HG03095 (cell line): ENCODE measurements at regions not wholly inside any gene's neighbourhood (a gene's known extent, or its start where the extent isn't known, plus 50 kb on each side); places are given as distances from the start of the nearest gene placed in this dataset.

ENCODE experiments used
- ATAC-seq: cut with Tn5 transposase; IDR thresholded peaks from one replicate; pipeline ENCODE4 v1.9.1; 2021; ENCODE audit warnings: moderate library complexity; ENCODE audit not compliant: unreplicated experiment

- no peak for ATAC-seq
Measured at GRCh38 chr4:117324851-117325491, 239.6 kb upstream of the TRAM1L1 start.

- no peak for ATAC-seq
Measured at GRCh38 chr4:117326091-117326490, 240.7 kb upstream of the TRAM1L1 start.

- no peak for ATAC-seq
Measured at GRCh38 chr4:117327491-117327890, 242.1 kb upstream of the TRAM1L1 start.

GRCh38 chr4:117328333-117328732 is 243.0 kb upstream of the TRAM1L1 start:
- no peak for ATAC-seq

- ATAC-seq = no peak
Measured at GRCh38 chr4:117331817-117332216, 246.4 kb upstream of the TRAM1L1 start.

GRCh38 chr4:117334451-117335188 is 249.2 kb upstream of the TRAM1L1 start:
- ATAC-seq = no peak

- no peak for ATAC-seq
Measured at GRCh38 chr4:117357437-117357836, 272.1 kb upstream of the TRAM1L1 start.

- ATAC-seq = no peak
Measured at GRCh38 chr4:117357866-117358265, 272.5 kb upstream of the TRAM1L1 start.

- no peak for ATAC-seq
Measured at GRCh38 chr4:117370944-117371668, 285.7 kb upstream of the TRAM1L1 start.

GRCh38 chr4:117375101-117375500 is 289.7 kb upstream of the TRAM1L1 start:
- no peak for ATAC-seq

GRCh38 chr4:117376692-117377091 is 291.3 kb upstream of the TRAM1L1 start:
- ATAC-seq = no peak

- ATAC-seq = no peak
Measured at GRCh38 chr4:117378942-117379341, 293.6 kb upstream of the TRAM1L1 start.

GRCh38 chr4:117383468-117383867 is 298.1 kb upstream of the TRAM1L1 start:
- no peak for ATAC-seq

- ATAC-seq = no peak
Measured at GRCh38 chr4:117385526-117385925, 300.1 kb upstream of the TRAM1L1 start.

- no peak for ATAC-seq
Measured at GRCh38 chr4:117387072-117387471, 301.7 kb upstream of the TRAM1L1 start.

GRCh38 chr4:117400039-117400835 is 314.9 kb upstream of the TRAM1L1 start:
- ATAC-seq = no peak

- no peak for ATAC-seq
Measured at GRCh38 chr4:117412661-117413060, 327.3 kb upstream of the TRAM1L1 start.

GRCh38 chr4:117417856-117418255 is 332.5 kb upstream of the TRAM1L1 start:
- no peak for ATAC-seq

- no peak for ATAC-seq
Measured at GRCh38 chr4:117420948-117421347, 335.6 kb upstream of the TRAM1L1 start.

GRCh38 chr4:117421706-117422105 is 336.3 kb upstream of the TRAM1L1 start:
- no peak for ATAC-seq

GRCh38 chr4:117422297-117422696 is 336.9 kb upstream of the TRAM1L1 start:
- ATAC-seq = no peak
